ENCODE measurements at regions not wholly inside any gene's neighbourhood (a gene's known extent, or its start where the extent isn't known, plus 50 kb on each side); places are given as distances from the start of the nearest gene placed in this dataset.

DNA sequence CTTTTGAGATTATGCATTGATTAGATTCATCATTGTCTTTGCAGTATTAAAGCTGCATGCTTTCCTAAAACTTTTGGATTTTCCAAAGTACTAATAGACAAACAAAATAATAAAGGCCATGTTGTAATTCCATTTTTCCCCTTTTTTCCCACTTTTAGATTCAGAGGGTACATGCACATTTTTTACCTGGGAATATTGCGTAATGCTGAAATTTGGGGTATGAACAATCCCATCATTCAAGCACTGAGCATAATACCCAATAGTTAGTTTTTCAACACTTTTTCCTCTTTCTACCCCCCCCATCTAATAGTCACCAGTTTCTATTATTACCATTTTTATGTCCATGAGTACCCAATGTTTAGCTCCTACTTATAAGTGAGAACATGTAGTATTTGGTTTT lies 1863.6 kb downstream of the STIM2 start:
- no peaks in the 10 kb centered on the region for H4K20me1 ChIP-seq (ENCODE audit: insufficient read depth)
- no peak overlapping the region for H3K9ac ChIP-seq
- POLR2A ChIA-PET, result no interaction called here
- H3K79me2 ChIP-seq (ENCODE audit: insufficient read depth), result no peaks in the 10 kb centered on the region
- WGBS (ENCODE audit: low lambda C conversion rate), result 74% methylated on average over 1 of the region's 1 CpG
- no peaks in the 10 kb centered on the region for H3K27me3 ChIP-seq (ENCODE audit: insufficient read depth)
- H2AFZ ChIP-seq (ENCODE audit: low read depth), result no peak overlapping the region
- no peak for DNase-seq
- H3K36me3 ChIP-seq (replicated peaks in 1 of 2; ENCODE audit: control insufficient read depth in 1 of 2, insufficient read depth in 2 of 2, low read length in 1 of 2), result no peaks in the 10 kb centered on the region
- no peak overlapping the region for H3K27ac ChIP-seq (ENCODE audit: low read depth in 2 of 2, low read length in 1 of 2)
- CTCF ChIA-PET, result no interaction called here
- no peaks in the 10 kb centered on the region for H3K4me1 ChIP-seq (ENCODE audit: control insufficient read depth in 1 of 2, insufficient read depth in 2 of 2, low read depth in 1 of 2, low read length in 1 of 2)
- H3K4me2 ChIP-seq, result no peak overlapping the region
- H3F3A ChIP-seq (replicated peaks; ENCODE audit: insufficient read depth), result no peaks in the 10 kb centered on the region
- no peaks in the 10 kb centered on the region for H3K9me2 ChIP-seq
- H3K9me3 ChIP-seq, result no peaks in the 10 kb centered on the region
- H3K4me3 ChIP-seq (ENCODE audit: low read depth in 2 of 2, low read length in 1 of 2), result no peak overlapping the region
- TF ChIP-seq, protein P1, sequence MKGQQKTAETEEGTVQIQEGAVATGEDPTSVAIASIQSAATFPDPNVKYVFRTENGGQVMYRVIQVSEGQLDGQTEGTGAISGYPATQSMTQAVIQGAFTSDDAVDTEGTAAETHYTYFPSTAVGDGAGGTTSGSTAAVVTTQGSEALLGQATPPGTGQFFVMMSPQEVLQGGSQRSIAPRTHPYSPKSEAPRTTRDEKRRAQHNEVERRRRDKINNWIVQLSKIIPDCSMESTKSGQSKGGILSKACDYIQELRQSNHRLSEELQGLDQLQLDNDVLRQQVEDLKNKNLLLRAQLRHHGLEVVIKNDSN (IDR thresholded peaks at IDR 0.05; ENCODE audit: borderline replicate concordance, low read depth), result no peak
- no peak for TF ChIP-seq RFX5 (IDR thresholded peaks at IDR 0.05; ENCODE audit: low read length)
- TF ChIP-seq EZH2phosphoT487 (IDR thresholded peaks at IDR 0.05; ENCODE audit: borderline replicate concordance, low read depth), result no peak
- TF ChIP-seq FOXM1 (IDR thresholded peaks at IDR 0.05; ENCODE audit: low read depth), result no peak
- TF ChIP-seq MXI1 (IDR thresholded peaks at IDR 0.05; ENCODE audit: low read depth, low read length), result no peak
- no peak for TF ChIP-seq RAD21 (IDR thresholded peaks at IDR 0.05; ENCODE audit: low read length)
- TF ChIP-seq SIN3A (IDR thresholded peaks at IDR 0.05; ENCODE audit: borderline replicate concordance, low read depth, low read length), result no peak
- no peak for TF ChIP-seq POLR2AphosphoS5 (IDR thresholded peaks at IDR 0.05; ENCODE audit: low read depth, low read length)
- TF ChIP-seq EP300 (IDR thresholded peaks at IDR 0.05; ENCODE audit: borderline replicate concordance in 1 of 2, low read depth in 1 of 2, low read length in 1 of 2), result no peak
- TF ChIP-seq, protein P2, sequence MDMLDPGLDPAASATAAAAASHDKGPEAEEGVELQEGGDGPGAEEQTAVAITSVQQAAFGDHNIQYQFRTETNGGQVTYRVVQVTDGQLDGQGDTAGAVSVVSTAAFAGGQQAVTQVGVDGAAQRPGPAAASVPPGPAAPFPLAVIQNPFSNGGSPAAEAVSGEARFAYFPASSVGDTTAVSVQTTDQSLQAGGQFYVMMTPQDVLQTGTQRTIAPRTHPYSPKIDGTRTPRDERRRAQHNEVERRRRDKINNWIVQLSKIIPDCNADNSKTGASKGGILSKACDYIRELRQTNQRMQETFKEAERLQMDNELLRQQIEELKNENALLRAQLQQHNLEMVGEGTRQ (IDR thresholded peaks at IDR 0.05; ENCODE audit: borderline replicate concordance, low read depth, low read length), result no peak
- TF ChIP-seq TEAD4 (IDR thresholded peaks at IDR 0.05; ENCODE audit: borderline replicate concordance, insufficient read depth), result no peak
- TF ChIP-seq, protein P3, sequence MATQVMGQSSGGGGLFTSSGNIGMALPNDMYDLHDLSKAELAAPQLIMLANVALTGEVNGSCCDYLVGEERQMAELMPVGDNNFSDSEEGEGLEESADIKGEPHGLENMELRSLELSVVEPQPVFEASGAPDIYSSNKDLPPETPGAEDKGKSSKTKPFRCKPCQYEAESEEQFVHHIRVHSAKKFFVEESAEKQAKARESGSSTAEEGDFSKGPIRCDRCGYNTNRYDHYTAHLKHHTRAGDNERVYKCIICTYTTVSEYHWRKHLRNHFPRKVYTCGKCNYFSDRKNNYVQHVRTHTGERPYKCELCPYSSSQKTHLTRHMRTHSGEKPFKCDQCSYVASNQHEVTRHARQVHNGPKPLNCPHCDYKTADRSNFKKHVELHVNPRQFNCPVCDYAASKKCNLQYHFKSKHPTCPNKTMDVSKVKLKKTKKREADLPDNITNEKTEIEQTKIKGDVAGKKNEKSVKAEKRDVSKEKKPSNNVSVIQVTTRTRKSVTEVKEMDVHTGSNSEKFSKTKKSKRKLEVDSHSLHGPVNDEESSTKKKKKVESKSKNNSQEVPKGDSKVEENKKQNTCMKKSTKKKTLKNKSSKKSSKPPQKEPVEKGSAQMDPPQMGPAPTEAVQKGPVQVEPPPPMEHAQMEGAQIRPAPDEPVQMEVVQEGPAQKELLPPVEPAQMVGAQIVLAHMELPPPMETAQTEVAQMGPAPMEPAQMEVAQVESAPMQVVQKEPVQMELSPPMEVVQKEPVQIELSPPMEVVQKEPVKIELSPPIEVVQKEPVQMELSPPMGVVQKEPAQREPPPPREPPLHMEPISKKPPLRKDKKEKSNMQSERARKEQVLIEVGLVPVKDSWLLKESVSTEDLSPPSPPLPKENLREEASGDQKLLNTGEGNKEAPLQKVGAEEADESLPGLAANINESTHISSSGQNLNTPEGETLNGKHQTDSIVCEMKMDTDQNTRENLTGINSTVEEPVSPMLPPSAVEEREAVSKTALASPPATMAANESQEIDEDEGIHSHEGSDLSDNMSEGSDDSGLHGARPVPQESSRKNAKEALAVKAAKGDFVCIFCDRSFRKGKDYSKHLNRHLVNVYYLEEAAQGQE (IDR thresholded peaks at IDR 0.05; ENCODE audit: low read depth, low read length), result no peak
- TF ChIP-seq, protein P4, sequence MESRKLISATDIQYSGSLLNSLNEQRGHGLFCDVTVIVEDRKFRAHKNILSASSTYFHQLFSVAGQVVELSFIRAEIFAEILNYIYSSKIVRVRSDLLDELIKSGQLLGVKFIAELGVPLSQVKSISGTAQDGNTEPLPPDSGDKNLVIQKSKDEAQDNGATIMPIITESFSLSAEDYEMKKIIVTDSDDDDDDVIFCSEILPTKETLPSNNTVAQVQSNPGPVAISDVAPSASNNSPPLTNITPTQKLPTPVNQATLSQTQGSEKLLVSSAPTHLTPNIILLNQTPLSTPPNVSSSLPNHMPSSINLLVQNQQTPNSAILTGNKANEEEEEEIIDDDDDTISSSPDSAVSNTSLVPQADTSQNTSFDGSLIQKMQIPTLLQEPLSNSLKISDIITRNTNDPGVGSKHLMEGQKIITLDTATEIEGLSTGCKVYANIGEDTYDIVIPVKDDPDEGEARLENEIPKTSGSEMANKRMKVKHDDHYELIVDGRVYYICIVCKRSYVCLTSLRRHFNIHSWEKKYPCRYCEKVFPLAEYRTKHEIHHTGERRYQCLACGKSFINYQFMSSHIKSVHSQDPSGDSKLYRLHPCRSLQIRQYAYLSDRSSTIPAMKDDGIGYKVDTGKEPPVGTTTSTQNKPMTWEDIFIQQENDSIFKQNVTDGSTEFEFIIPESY (IDR thresholded peaks at IDR 0.05; ENCODE audit: borderline replicate concordance, low read depth), result no peak
- TF ChIP-seq RXRA (IDR thresholded peaks at IDR 0.05; ENCODE audit: borderline replicate concordance, low read depth), result no peak
- no peak for TF ChIP-seq GATA2 (CRISPR knock-in tag; IDR thresholded peaks at IDR 0.05)

Measured in SK-N-SH (cell line).